Embryonic facial prominence (tissue), 1 donor: ENCODE measurements at regions not wholly inside any gene's neighbourhood (a gene's known extent, or its start where the extent isn't known, plus 50 kb on each side); places are given as distances from the start of the nearest gene placed in this dataset.

Experiments
- DNase-seq: peaks from one replicate; pipeline ENCODE4 v3.0.0-alpha.2; 2016; ENCODE audit errors: extremely low spot score

DNA sequence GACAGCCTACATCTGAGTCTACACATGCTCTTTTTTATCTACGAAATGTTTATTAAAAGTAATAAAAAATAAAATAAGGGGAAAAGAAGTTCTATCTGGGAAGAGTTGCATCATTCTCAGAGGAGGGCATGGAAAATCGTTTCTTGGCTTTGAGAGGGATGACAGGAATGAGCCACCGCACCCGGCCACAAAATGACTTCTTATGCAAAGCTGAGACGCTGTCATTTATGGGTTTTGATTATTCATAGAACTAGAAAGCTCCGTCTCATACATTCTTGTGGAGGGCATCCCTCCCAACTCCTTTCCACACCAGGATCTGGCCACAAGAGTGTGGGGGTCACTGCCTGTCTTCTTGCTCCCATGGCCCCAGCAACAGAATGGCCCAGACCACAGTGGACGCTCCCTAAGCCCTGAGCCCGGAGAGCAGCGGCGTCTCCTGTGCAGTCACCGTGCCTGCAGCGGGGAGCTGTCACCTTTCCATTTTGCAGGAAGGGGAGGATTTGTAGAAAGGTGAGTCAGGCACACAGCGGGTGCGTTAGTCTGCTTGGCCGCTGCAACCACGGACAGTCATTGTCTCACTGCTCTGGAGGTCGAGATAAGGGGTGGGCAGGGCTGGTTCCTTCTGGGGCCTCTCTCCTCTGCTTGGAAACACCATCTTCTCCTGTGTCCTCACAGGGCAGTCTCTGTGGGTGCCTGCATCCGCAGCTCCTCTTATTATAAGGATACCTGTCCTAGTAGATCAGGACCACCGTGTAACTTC is 1388.7 kb downstream of the BRD1 start:
- DNase-seq, result no peak

DNA sequence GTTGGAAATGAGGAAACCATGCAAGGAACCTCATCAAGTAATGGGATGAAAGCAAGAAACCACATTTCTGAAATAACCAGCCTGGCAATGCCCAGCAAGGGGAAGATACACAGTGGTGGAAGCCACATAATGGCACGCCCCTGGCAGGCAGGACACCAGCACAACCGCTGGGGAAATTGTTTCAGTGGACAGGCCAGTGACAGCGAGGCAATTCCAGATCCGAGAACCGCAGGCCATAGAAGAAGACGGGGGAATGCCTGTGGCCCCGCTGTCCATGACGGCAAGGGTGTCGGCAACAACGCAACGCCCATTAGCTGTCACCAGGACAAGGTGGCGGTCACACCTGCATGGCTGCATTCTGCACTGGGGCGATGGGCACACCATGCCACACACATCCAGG is 1389.6 kb downstream of the BRD1 start:
- DNase-seq, result no peak

DNA sequence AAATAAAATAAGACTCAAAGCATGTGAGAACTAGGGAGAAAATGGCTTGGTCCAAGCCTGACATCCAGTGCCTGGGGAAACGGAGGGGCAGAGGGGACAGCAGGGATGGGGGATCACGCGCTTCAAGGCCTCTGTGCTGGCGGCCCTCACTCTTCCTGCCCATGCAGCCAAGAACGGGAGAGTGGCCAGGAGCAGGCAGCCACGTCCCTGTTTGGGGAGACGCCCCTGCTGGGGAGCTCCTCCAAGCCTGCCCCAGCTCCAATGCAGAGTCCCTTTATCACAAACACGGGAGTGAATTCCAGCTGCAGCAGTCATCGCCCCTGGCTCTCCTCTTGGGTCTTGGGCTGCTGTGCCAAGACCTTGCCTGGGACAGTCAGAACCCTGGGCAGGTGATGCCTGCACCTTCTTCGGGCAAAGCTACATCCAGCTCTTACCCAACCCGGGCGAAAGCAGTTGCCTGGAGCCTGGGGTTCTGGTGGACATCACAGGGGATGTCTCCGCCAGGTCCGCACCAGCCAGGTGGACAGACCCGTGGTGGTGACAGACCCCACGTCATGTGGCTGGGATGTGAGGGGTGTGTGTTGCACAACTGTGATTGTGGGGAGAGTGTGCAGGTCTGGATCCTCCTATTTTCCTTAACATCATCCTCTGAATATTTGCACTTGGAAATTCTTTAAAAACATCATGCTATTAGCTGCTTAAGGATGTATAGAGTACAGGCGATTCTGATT is 1391.3 kb downstream of the BRD1 start:
- no peak for DNase-seq

DNA sequence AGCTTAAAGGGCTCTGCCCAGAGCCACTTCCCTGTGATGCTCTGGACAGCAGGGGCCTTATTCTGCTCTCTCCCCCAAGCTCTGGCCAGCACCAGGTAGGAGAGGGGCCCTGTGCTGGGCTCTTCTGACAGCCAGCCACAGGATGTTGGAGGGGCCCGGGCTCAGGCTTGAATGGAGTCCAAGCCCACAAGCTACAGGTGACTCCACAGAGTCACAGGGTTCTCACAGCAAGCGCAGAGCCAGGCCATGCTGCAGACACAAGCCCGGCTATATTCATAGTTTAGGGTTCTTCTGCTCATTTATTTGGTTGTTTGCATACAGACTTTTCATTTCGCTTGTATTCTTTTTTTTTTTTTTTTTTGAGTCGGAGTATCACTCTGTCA is 1392.8 kb downstream of the BRD1 start:
- DNase-seq, result no peak

DNA sequence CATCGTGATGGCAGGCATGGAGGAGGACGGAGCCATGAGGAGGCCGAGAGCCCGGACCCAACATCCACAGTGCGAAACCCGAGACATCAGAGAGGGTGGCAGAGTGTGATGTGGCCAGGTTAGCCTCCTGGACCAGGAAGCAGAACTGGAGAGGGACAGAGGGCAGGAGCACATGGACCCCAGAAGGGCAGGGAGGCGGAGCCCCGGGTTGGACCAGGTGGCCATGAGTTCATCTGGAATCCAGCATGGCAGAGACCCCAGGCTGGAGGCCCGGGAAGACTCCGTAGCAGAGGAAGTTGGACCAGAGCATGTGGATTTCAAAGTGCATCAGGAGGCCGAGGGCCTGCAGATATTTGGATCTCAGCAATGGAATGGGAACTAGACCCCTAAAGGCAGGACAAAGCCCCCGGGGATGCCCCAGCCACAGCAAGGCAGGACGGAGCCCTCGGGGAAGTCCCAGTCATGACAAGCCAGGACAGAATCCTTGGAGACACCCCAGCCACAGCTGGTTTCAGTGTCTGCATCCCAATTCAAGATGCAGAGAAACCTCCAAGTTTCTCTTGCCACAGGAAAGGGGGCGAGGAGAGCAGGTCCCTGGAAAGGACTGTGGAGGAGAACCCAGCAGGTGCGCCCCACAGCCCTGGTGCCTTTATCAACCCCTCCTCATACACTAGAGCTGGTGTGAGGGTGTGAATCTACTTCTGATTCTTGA is 1393.4 kb downstream of the BRD1 start:
- no peak for DNase-seq

DNA sequence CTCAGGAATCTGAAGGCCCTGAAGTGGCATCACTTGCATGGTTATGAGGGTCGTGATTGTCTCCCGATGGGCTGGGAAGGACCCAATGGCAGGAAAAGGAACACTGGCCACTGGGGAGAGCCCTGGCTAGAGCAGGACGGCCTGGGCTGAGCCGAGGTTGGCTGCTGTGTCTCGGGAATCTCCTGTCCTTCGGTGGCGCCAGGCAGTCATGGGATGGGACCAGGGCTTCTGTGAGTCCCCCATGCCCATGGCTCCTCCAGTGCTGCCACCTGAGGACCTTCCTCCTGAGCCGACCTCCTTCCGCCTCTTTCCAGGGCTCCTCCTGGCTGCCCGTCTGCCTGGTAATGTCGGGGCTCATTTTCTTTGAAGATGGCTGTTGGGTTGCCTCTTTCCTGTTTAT is 1394.0 kb downstream of the BRD1 start:
- no peak for DNase-seq

DNA sequence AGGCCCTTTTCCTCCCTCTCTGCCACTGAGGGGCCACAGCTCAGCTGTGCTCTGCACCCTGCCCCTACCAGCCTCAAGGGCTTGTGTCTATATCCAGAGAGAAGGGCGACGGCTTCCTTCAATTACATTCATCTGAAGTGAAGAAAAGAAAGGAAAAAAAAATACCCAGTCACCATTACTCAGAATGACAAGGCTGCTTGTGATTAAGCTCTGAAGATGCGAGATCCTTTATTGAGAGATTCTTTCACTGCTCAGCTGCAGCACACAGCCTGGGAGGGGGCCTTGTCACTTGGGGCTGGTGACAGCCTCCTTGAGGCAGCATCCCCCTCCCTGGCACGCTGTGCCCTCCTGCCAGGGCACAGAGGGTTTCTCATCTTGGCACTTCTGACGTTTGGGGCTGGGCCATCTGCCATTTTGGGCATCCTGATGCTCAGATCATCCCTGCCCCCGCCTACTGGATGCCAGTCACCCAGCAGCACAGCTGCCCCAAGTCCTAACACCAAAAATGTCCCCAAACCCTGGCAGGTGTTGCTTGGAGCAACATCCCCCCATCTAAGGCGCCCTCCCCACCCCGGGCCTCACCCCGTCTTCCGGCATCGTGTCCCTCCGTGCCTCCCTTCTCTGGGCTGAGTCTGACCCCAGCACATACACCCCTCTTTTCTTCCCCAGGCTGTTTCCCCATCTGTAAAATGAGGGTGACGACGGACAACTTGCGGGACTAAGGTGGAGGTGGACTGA is 1394.7 kb downstream of the BRD1 start:
- no peak for DNase-seq

DNA sequence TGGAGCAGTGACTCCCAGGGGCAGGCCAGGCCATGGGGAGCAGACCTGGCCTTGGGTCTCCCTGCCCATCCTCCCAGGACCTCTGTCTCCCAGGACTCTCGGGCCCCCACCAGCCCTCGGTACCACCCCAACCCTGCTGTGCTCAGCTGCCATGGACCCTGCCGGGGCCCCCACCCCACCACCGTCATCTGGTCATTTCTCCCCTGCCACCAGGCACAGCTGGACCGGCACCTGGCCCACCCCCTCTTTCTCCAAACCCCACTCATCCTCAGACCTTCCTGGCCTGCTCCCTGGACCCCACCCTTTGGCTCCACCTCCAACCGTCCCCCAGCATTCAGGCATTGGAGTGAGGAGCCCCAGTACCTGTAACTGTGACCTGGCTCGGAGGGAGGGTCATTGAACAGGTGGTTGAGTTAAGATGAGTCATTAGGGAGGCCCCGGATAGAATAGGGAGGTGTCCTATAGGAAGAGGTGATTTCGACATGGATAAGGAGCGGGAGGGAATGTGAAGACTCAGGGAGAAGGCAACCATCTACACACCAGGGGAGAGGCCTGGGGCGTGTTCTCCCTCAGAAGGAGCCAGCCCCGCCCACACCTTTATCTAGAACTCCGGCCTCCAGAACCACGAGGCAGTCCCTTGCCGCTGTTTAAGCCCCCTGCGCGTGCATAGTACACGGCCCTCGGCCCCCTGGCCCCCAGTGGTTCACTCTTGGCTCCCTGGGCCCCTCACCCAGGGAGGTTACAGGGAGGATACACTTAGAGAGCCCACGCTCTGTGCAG is 1395.9 kb downstream of the BRD1 start:
- no peak for DNase-seq

DNA sequence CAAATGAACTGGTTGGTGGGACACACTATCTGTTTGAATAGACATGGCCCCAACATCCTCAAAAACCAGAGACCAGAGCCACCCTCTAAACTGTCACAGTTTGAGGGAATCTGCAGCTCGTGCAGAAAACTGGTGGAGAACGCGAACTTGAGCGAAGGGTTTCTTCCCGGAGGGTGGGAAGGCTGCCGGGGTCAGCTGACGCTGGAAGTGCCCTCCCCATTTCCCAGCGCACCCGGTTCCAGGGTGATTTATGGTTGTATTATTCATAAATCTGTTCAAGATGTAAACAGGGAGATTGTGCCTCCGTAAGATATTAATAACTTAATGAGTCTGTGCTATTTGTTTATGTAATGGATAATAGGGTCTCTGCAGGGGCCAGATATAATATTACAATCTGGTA is 1396.7 kb downstream of the BRD1 start:
- DNase-seq, result no peak

DNA sequence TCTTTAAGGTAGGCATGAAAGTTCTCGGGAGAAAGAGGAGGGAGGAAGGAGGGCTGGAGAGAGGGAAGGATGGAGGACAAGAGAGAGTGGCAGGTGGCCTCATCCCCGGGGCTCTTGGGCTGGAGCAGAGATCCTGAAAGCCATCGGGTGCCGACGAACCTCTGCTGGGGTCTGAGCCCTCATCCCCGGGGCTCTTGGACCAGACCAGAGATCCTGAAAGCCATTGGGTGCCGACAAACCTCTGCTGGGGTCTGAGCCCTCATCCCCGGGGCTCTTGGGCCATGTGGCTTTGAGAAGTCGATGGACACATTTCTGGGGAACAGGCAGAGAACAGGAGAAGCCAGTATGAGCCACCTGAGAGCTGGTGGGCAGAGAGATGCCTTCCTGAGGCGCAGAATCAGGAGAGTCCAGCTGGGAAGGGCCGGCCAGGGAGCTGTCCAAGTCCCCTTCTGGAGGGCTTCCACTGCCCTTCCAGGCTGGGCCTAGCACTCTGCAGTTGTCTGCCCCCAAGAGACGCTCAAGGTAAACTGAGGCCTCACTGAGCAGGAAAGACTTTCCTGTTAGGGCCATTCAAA is 1398.1 kb downstream of the BRD1 start:
- DNase-seq, result no peak

DNA sequence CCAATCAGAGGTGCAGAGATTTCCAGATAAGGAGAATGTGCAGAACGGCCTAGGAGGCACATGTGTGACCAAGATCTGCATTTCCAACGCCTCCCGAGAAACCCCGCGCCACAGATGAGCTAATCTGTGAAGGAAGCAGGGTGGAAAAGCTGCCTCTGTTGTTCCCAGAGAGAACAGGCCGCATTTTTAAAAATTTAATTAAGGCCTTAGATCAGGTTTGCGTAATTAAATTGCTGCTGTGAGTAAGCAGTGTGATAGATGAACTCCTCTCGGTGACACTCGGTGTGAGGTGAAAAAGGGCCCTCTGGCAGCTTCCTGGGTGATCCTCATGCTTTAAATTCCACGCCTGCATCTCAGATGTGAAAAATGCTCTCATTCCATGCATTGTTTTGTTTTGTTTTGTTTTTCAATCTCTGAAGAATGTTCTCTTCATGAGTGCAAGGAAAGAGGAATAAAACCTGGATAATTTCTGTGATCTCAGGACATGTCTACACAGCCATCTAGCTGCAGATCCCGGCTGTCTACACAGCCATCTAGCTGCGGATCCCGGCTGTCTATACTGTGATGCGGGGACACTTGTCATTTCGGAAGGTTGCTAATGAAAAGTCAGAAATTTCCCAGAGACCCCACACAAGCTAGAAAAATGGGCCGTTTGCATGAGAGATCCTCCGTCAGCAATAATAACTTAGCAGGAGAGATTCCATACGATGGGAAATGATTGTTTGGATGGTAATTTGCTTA is 1398.9 kb downstream of the BRD1 start:
- DNase-seq, result no peak

DNA sequence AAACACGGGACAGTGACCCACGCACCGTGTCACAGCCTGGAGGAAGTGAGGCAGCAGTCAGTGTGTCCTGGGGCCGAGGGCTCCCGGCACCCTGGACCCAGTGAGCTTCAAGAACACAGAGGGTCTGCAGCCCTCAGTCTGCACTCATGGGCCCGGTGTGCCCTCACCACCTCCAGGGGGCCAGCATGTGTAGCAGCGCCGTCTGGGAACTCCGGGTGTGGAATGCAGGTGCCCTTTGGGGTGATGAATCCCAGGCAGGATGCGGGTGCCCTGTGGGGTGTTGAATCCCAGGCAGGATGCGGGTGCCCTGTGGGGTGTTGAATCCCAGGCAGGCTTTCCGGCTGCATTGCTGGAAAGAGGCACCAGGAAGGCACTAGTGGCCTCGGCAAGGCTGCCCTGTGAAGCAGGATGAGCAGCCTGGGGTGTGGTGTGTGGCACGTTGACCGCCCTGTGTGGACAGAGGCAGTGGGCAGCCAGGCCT is 1399.9 kb downstream of the BRD1 start:
- DNase-seq, result no peak

DNA sequence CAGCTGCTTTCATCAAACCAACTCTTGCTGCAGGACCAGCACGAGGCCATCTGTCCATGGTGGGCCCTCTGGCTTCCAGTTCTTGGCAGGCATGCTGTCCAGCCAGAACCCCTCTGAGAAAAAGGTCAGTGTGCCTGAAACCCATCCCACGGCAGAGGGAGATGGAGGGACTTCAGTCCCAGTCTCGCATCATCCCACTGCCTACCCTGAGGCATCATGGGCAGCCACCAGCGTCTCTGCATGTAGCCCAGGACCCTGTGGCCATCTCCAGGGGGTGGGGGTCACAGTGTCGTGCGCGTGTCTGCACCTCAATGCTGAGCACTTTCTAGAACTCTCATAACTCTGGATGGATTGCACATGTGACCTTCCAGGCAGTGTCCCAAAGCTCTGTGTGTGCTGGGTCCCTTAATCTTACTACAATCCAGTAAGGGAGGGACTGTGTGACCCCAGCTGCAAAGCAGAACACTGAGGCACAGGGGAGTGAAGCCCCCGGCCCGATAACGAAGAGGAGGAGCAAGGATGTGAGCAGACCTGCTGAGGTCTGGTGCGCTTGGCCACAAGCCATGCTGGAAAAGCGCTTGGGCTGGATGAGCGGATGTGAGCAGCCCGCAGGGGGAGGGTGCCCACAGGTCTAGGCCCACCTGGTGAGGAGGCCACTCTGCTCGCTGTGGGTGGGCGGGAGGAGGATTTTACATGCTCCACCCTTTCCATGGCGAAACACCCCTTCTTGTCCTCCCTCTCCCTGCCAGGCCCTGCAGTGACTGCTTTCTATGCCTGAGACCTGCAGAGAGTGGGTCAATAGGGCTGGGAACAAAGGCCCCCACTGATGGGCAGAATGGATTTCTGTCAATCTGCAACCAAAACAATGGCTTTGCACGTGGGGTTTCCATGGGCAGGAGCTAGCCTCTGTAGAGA is 1401.0 kb downstream of the BRD1 start:
- no peak for DNase-seq

DNA sequence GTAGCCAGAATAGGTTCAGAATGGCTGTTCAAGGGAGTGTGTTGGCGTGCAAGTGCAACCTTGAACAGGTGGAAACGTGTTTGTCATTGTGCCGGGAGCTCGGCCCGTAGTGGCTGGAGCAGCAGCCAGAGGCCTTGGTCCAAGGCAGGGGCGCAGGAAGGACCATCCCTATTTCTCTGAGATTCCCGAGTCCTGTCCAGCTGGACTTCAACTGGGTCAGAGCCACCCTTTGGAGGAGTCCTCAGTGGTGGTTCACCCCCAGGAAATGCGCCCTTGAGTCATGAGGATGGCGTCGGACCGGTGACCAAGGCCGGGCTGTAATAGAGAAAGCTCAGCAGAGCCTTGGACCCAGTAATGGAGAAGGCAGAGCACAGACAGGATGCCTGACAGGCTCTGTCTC is 1402.0 kb downstream of the BRD1 start:
- no peak for DNase-seq

DNA sequence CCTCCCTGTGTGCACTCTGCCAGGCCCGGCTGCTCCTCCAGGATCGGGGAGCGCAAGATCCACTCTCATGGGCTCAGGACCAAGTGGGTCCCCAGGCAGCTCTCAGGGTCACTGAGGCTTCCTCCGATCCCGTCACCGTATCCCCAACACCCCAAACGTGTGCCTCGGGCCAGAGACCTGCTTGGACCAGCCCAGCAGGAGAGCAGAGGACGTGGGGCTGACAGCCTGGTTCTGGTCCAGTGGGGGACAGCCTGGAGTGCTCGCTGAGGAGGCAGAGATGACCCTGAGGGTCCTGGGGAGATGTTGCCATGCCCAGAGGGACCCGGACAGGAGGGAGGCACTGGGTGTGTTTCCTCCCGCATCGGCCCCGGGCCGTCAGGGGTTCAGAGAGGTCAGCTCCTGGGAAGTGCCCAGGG is 1402.6 kb downstream of the BRD1 start:
- DNase-seq, result no peak

DNA sequence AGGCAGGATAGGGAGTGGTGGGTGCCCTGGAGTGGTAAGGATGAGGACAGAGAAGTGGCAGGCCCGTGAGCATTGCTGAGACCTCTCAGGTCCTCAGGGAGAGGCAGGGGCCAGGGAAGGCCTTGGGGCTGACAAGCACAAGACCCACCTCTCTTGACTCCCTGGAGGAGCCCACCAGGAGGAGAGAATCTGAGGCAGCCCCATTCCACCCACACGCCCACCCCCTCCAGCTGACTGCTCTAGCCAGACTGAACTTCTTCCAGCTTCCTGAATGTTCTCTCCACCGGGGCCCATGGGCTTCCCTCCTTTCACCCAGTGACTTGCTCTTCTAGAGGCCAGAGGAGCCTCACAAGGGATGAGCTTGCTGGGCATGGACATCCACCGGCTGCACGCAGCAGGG is 1403.0 kb downstream of the BRD1 start:
- DNase-seq, result no peak

DNA sequence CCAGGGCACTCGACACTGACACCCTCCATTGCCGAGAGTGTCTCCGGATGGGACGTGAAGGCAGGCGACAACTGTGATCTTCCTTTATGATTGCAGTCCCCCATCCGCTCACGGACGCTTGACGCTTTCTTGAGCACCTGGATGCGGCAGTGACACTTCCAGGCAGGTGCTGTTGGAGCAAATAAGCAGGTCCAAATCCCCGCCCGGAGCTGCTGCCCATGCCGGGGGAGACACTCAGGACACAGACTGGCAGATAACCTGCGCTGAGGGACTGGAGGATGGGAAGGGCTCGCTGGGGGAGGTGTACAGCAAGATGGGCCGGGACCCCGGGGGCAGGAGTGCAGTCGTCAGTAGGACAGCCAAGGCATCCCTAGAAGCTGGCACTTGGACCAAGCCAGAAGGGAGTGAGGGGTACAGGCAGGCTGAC is 1403.5 kb downstream of the BRD1 start:
- no peak for DNase-seq

DNA sequence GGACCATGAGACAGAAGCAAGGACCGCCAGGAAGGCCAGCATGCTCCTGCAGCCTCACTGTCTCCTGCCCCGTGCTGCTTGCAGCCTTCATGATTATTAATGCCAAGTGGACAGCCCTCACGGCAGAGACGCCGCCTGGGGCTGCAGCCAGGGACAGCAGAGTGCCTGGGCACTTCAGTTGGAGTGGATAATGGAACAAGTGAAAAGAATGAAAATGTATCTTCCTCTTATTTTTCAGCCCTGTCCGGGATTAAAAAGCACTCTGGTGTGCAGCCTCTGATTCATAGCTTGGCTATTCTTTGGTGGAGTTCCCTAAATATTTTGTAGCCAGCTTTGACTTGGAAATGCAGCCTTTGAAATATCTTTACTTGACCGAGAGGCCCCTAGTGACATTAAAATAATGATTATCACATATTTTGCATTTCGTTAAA is 1404.2 kb downstream of the BRD1 start:
- no peak for DNase-seq

DNA sequence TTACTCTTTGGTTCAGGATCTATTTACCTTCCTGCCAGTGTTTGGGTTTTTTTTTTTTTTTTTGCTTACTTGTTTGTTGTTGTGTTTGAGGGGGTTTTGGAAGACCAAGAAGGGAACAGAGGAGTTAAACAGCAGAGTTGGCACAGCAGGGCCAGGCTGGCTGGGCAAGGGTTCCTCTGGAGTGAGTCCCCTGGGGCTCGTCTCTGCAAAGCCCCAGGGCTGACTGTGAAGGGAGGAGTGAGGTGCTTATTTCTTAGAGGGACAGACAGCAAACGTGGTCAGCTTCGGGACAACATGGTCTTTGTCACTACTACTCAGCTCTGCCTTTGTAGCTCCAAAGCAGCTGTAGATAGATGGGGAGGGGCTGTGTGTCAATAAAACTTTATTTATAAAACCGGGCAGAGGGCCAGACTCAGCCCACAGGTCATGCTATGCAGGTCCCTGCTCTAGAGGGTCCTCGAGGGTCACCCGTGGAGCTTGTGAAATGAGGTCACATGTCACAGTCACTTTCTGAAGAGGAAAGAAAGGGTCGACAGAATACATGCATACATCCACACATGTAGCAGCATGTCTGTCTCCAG is 1404.7 kb downstream of the BRD1 start:
- no peak for DNase-seq
